ENCODE measurements at regions not wholly inside any gene's neighbourhood (a gene's known extent, or its start where the extent isn't known, plus 50 kb on each side); places are given as distances from the start of the nearest gene placed in this dataset.

GRCh38 chr14:101229666-101230065 is 326.1 kb upstream of the RTL1 start:
- no peaks in the 10 kb centered on the region for H3K36me3 ChIP-seq (replicated peaks)
- no peak overlapping the region for H3K4me3 ChIP-seq (ENCODE audit: low read depth, low read length)
- no peak for DNase-seq
- in situ Hi-C loops (cut with HindIII; ENCODE audit: low pct_ligation_motif_present, low sequenced_read_pairs): no loop called here
- no peak for TF ChIP-seq CTCF (IDR thresholded peaks at IDR 0.05; ENCODE audit: low read depth, low read length, missing control alignments)
- H3K27me3 ChIP-seq (replicated peaks): no peaks in the 10 kb centered on the region
- no peak overlapping the region for H3K27ac ChIP-seq

- Histone ChIP-seq H3K27me3 (replicated peaks) (no peaks in the 10 kb centered on the region), H3K36me3 (replicated peaks) (no peaks in the 10 kb centered on the region), H3K4me3 (ENCODE audit: low read depth, low read length) (no peak overlapping the region), H3K27ac (no peak overlapping the region)
- no peak for TF ChIP-seq CTCF (IDR thresholded peaks at IDR 0.05; ENCODE audit: low read depth, low read length, missing control alignments)
- no peak for DNase-seq
- in situ Hi-C loops (cut with HindIII; ENCODE audit: low pct_ligation_motif_present, low sequenced_read_pairs): no loop called here
Measured at GRCh38 chr14:101230161-101230850, 326.8 kb upstream of the RTL1 start.

GRCh38 chr14:101230851-101231550 is 327.5 kb upstream of the RTL1 start:
- Histone ChIP-seq H3K36me3 (replicated peaks) (no peaks in the 10 kb centered on the region), H3K4me3 (ENCODE audit: low read depth, low read length) (no peak overlapping the region), H3K27me3 (replicated peaks) (no peaks in the 10 kb centered on the region), H3K27ac (no peak overlapping the region)
- TF ChIP-seq CTCF (IDR thresholded peaks at IDR 0.05; ENCODE audit: low read depth, low read length, missing control alignments): no peak
- in situ Hi-C loops (cut with HindIII; ENCODE audit: low pct_ligation_motif_present, low sequenced_read_pairs): no loop called here
- no peak for DNase-seq

- no peak for DNase-seq
- Histone ChIP-seq H3K36me3 (replicated peaks) (no peaks in the 10 kb centered on the region), H3K27ac (no peak overlapping the region), H3K27me3 (replicated peaks) (no peaks in the 10 kb centered on the region), H3K4me3 (ENCODE audit: low read depth, low read length) (no peak overlapping the region)
- in situ Hi-C loops (cut with HindIII; ENCODE audit: low pct_ligation_motif_present, low sequenced_read_pairs): no loop called here
- TF ChIP-seq CTCF (IDR thresholded peaks at IDR 0.05; ENCODE audit: low read depth, low read length, missing control alignments): no peak
Measured at GRCh38 chr14:101231828-101232227, 328.3 kb upstream of the RTL1 start.

GRCh38 chr14:101232340-101233020 is 328.8 kb upstream of the DIO3 start:
- Histone ChIP-seq H3K4me3 (ENCODE audit: low read depth, low read length) (no peak overlapping the region), H3K27me3 (replicated peaks) (no peaks in the 10 kb centered on the region), H3K36me3 (replicated peaks) (no peaks in the 10 kb centered on the region), H3K27ac (no peak overlapping the region)
- TF ChIP-seq CTCF (IDR thresholded peaks at IDR 0.05; ENCODE audit: low read depth, low read length, missing control alignments): no peak
- in situ Hi-C loops (cut with HindIII; ENCODE audit: low pct_ligation_motif_present, low sequenced_read_pairs): no loop called here
- DNase-seq: no peak

All from brain microvascular endothelial cell (primary cell).